GM18502 (cell line): ENCODE measurements at regions not wholly inside any gene's neighbourhood (a gene's known extent, or its start where the extent isn't known, plus 50 kb on each side); places are given as distances from the start of the nearest gene placed in this dataset.

Experiments
- ATAC-seq: cut with Tn5 transposase; IDR thresholded peaks from one replicate; pipeline ENCODE4 v1.9.1; 2021; ENCODE audit warnings: mild to moderate bottlenecking; ENCODE audit not compliant: unreplicated experiment, poor library complexity

DNA sequence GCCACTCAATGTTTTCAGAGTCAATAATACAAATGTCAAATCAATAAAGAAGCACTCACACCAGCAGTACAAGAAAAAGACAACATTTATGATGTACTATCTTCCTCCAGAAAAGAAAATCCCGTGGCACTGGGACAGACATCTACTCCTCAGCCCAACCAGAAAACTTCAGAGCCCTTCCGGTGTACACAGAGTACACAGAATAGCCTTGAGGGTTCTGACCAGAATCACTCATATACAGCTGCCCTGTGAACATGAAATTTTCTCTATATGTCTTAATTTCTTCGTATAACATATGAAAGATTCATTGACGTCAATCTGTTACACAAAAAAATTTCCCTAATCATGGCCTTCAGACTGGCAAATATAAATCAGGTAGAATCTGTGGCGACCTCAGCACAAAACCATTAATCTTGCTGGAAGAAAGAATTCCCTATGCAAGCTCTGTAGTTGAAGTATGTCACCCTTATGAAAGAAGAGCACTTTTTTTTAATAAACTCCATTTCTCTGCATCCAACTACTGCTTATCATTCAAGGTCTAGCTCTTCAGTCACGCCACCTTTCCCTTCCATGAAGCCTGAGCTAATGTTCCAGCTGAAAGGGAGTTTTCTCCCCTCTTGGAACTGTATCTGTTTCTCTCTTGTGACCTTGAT lies 53.8 kb upstream of the PLAAT1 start:
- no peak for ATAC-seq

DNA sequence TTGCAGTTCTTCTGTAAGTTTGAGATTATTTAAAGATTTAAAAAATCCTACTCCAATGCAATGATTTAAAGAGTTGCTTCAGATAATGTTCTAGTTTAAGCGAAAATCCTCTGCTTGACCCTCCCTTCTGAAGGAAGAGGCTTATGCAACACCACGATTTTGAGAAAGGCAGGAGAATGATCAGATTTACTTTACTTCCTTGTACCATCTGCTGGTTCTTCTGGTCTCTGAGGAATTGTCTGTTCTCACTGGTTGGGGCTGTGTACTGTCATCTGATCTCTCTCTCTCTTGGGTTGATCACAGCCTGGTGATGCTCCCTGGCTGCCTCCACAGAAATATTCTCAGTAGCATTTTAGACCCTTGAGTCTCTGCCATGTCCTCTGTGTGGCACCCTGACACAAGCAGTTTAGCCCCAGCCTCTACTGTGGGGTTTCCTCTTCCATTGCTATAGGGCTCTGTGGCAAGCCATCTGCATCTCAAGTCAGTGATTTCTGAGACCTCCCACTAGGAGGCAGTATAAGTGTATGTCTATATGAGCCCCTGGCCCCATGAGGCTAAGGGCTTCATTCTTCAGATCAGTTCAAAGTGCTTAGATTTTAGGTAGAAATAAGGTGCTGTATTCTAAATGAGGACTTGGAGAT lies 50.8 kb upstream of the PLAAT1 start:
- ATAC-seq, result peak; percentile 65
